IPS-NIHi11 (cell line): ENCODE measurements at regions not wholly inside any gene's neighbourhood (a gene's known extent, or its start where the extent isn't known, plus 50 kb on each side); places are given as distances from the start of the nearest gene placed in this dataset.
"Not testable (repeated sequence)": the region's sequence is repeated elsewhere in the genome, so short reads cannot be mapped to it uniquely, and the experiment has no call there.

Experiments
- DNase-seq: peaks from one replicate; pipeline ENCODE4 v3.0.0; 2012; ENCODE audit warnings: mixed read lengths, low spot score

GRCh38 chrX:83588409-83588808 is 80.3 kb downstream of the POU3F4 start:
- DNase-seq = no peak

- DNase-seq = no peak
These were observed 85.7 kb downstream of the POU3F4 start for GRCh38 chrX:83593634-83594294.

GRCh38 chrX:83630662-83631061 is 122.6 kb downstream of the POU3F4 start:
- DNase-seq = no peak

- not testable (repeated sequence) for DNase-seq
These were observed 141.6 kb downstream of the POU3F4 start for GRCh38 chrX:83649706-83650105.

GRCh38 chrX:83658731-83659130 is 150.6 kb downstream of the POU3F4 start:
- peak; percentile 3 for DNase-seq
